GM19438 (cell line): ENCODE measurements at regions not wholly inside any gene's neighbourhood (a gene's known extent, or its start where the extent isn't known, plus 50 kb on each side); places are given as distances from the start of the nearest gene placed in this dataset.

ENCODE experiments used
- ATAC-seq: cut with Tn5 transposase; IDR thresholded peaks from one replicate; pipeline ENCODE4 v1.9.1; 2021; ENCODE audit warnings: low read depth; ENCODE audit not compliant: unreplicated experiment

GRCh38 chr2:3101016-3101942 lies 276.3 kb downstream of the EIPR1 start:
- no peak for ATAC-seq

- ATAC-seq, result no peak
These were observed 277.2 kb downstream of the EIPR1 start for GRCh38 chr2:3100386-3100785.

- no peak for ATAC-seq
These were observed 277.8 kb downstream of the EIPR1 start for GRCh38 chr2:3099860-3100234.

- ATAC-seq, result no peak
These were observed 278.3 kb downstream of the EIPR1 start for GRCh38 chr2:3099145-3099859.

- no peak for ATAC-seq
These were observed 279.4 kb downstream of the EIPR1 start for GRCh38 chr2:3098231-3098630.

GRCh38 chr2:3097804-3098203 lies 279.8 kb downstream of the EIPR1 start:
- no peak for ATAC-seq

GRCh38 chr2:3094999-3095958 lies 282.3 kb downstream of the EIPR1 start:
- ATAC-seq, result no peak

GRCh38 chr2:3094318-3094717 lies 283.3 kb downstream of the EIPR1 start:
- no peak for ATAC-seq

GRCh38 chr2:3091696-3092095 lies 285.9 kb downstream of the EIPR1 start:
- no peak for ATAC-seq

- no peak for ATAC-seq
These were observed 294.9 kb downstream of the EIPR1 start for GRCh38 chr2:3082705-3083104.

GRCh38 chr2:3079959-3080948 lies 297.4 kb downstream of the EIPR1 start:
- ATAC-seq, result no peak

- no peak for ATAC-seq
These were observed 298.2 kb downstream of the EIPR1 start for GRCh38 chr2:3079466-3079865.

- ATAC-seq, result no peak
These were observed 298.9 kb downstream of the EIPR1 start for GRCh38 chr2:3078684-3079083.

GRCh38 chr2:3076848-3077642 lies 300.6 kb downstream of the EIPR1 start:
- no peak for ATAC-seq

- ATAC-seq, result no peak
These were observed 301.7 kb downstream of the EIPR1 start for GRCh38 chr2:3075991-3076340.

GRCh38 chr2:3075316-3075990 lies 302.2 kb downstream of the EIPR1 start:
- no peak for ATAC-seq

- no peak for ATAC-seq
These were observed 303.9 kb downstream of the EIPR1 start for GRCh38 chr2:3073704-3074103.

GRCh38 chr2:3073041-3073595 lies 304.5 kb downstream of the EIPR1 start:
- ATAC-seq, result no peak
